ENCODE measurements at regions not wholly inside any gene's neighbourhood (a gene's known extent, or its start where the extent isn't known, plus 50 kb on each side); places are given as distances from the start of the nearest gene placed in this dataset.

- TF ChIP-seq CTCF (IDR thresholded peaks at IDR 0.05; ENCODE audit: insufficient read depth, low read depth, low read length, missing control alignments): no peak
- no peak overlapping the region for H3K4me3 ChIP-seq (ENCODE audit: low read length)
- DNase-seq (ENCODE audit: low read depth): no peak
These were observed 526.7 kb downstream of the SUCLA2 start for GRCh38 chr13:47474326-47474725.

GRCh38 chr13:47472516-47472915 lies 528.6 kb downstream of the SUCLA2 start:
- TF ChIP-seq CTCF (IDR thresholded peaks at IDR 0.05; ENCODE audit: insufficient read depth, low read depth, low read length, missing control alignments): no peak
- DNase-seq (ENCODE audit: low read depth): no peak
- H3K4me3 ChIP-seq (ENCODE audit: low read length): no peak overlapping the region

GRCh38 chr13:47463726-47464125 lies 537.3 kb downstream of the SUCLA2 start:
- no peak for TF ChIP-seq CTCF (IDR thresholded peaks at IDR 0.05; ENCODE audit: insufficient read depth, low read depth, low read length, missing control alignments)
- no peak for DNase-seq (ENCODE audit: low read depth)
- H3K4me3 ChIP-seq (ENCODE audit: low read length): no peak overlapping the region

- no peak for TF ChIP-seq CTCF (IDR thresholded peaks at IDR 0.05; ENCODE audit: insufficient read depth, low read depth, low read length, missing control alignments)
- no peak for DNase-seq (ENCODE audit: low read depth)
- H3K4me3 ChIP-seq (ENCODE audit: low read length): no peak overlapping the region
These were observed 538.1 kb downstream of the SUCLA2 start for GRCh38 chr13:47463002-47463401.

- TF ChIP-seq CTCF (IDR thresholded peaks at IDR 0.05; ENCODE audit: insufficient read depth, low read depth, low read length, missing control alignments): no peak
- DNase-seq (ENCODE audit: low read depth): peak; percentile 10
- H3K4me3 ChIP-seq (ENCODE audit: low read length): no peak overlapping the region
These were observed 539.3 kb downstream of the SUCLA2 start for GRCh38 chr13:47461816-47462215.

GRCh38 chr13:47459512-47459911 lies 541.6 kb downstream of the SUCLA2 start:
- TF ChIP-seq CTCF (IDR thresholded peaks at IDR 0.05; ENCODE audit: insufficient read depth, low read depth, low read length, missing control alignments): no peak
- H3K4me3 ChIP-seq (ENCODE audit: low read length): no peak overlapping the region
- DNase-seq (ENCODE audit: low read depth): no peak

- TF ChIP-seq CTCF (IDR thresholded peaks at IDR 0.05; ENCODE audit: insufficient read depth, low read depth, low read length, missing control alignments): no peak
These were observed 543.4 kb downstream of the SUCLA2 start for GRCh38 chr13:47457626-47458025.

More at GRCh38 chr13:47457626-47458025, 543.4 kb downstream of the SUCLA2 start:
- DNase-seq (ENCODE audit: low read depth): peak; percentile 46
- no peak overlapping the region for H3K4me3 ChIP-seq (ENCODE audit: low read length)
